ENCODE measurements at regions not wholly inside any gene's neighbourhood (a gene's known extent, or its start where the extent isn't known, plus 50 kb on each side); places are given as distances from the start of the nearest gene placed in this dataset.

- no peak for TF ChIP-seq CTCF (IDR thresholded peaks at IDR 0.05; ENCODE audit: extremely low read depth in 1 of 2, insufficient read depth in 1 of 2, low read depth in 1 of 2, low read length in 2 of 2)
- no peak for TF ChIP-seq JUN (IDR thresholded peaks at IDR 0.05; ENCODE audit: borderline replicate concordance, insufficient read depth, insufficient read length, low read depth)
- TF ChIP-seq POLR2A (IDR thresholded peaks at IDR 0.05; ENCODE audit: low read depth, low read length), result no peak
- TF ChIP-seq, protein P1, sequence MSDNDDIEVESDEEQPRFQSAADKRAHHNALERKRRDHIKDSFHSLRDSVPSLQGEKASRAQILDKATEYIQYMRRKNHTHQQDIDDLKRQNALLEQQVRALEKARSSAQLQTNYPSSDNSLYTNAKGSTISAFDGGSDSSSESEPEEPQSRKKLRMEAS (IDR thresholded peaks at IDR 0.05; ENCODE audit: insufficient read depth, insufficient read length), result no peak
- no peak for TF ChIP-seq POLR2AphosphoS5 (IDR thresholded peaks at IDR 0.05; ENCODE audit: insufficient read depth, low read depth, low read length)
- TF ChIP-seq EZH2 (IDR thresholded peaks at IDR 0.05; ENCODE audit: borderline replicate concordance, low read depth, low read length, severe bottlenecking), result no peak
These were observed 458.5 kb downstream of the LMO7 start for GRCh38 chr13:76094645-76095044.

Data from endothelial cell of umbilical vein (primary cell).